Kidney (tissue), 13 donors: ENCODE measurements at regions not wholly inside any gene's neighbourhood (a gene's known extent, or its start where the extent isn't known, plus 50 kb on each side); places are given as distances from the start of the nearest gene placed in this dataset.

Source experiments
- DNase-seq, 5 donors: peaks; one replicate each; pipeline ENCODE4 v3.0.0-alpha.2; 2013 to 2020
- FAIRE-seq: peaks from 2 replicates; lab custom pipeline; 2012; peaks lifted over from hg19 to GRCh38; lab: Jason Lieb, UNC
- H3K27ac ChIP-seq, 2 donors: one replicate each; pipeline ENCODE4 v1.7.0; 2013; ENCODE audit warnings: low read depth in 2 of 2, low read length in 2 of 2, inconsistent platforms in 1 of 2
- H3K27me3 ChIP-seq: one replicate; pipeline ENCODE4 v1.7.1; 2013; ENCODE audit warnings: low read length, inconsistent platforms; ENCODE audit not compliant: control insufficient read depth, insufficient read depth
- H3K36me3 ChIP-seq, 3 donors: one replicate each; pipeline versions ENCODE4 v1.7.0 to v1.7.1; 2013; ENCODE audit warnings: low read length in 3 of 3, control low read depth in 1 of 3, inconsistent platforms in 1 of 3; ENCODE audit not compliant: insufficient read depth in 3 of 3, control insufficient read depth in 2 of 3
- H3K4me1 ChIP-seq, 3 donors: one replicate each; pipeline versions ENCODE4 v1.7.0 to v1.7.1; 2013; ENCODE audit warnings: low read length in 3 of 3, inconsistent platforms in 1 of 3, low read depth in 1 of 3; ENCODE audit not compliant: control insufficient read depth in 2 of 3, insufficient read depth in 2 of 3
- H3K4me3 ChIP-seq, 3 donors: one replicate each; pipeline versions ENCODE4 v1.7.0 to v1.8.1; 2013; ENCODE audit warnings: low read length in 3 of 3, control low read depth in 1 of 3, inconsistent platforms in 1 of 3
- H3K9ac ChIP-seq, 3 donors: one replicate each; pipeline versions ENCODE4 v1.7.0 to v1.7.1; 2013; ENCODE audit warnings: low read length in 3 of 3, control low read depth in 1 of 3, inconsistent platforms in 1 of 3
- H3K9me3 ChIP-seq, 3 donors: one replicate each; pipeline versions ENCODE4 v1.7.0 to v1.7.1; 2013; ENCODE audit warnings: low read length in 3 of 3, control low read depth in 1 of 3, inconsistent platforms in 1 of 3; ENCODE audit not compliant: control insufficient read depth in 2 of 3, insufficient read depth in 1 of 3
- intact Hi-C: fragments of 100-400 bp; cut with DNase I; formaldehyde crosslinking; loops from one replicate; pipeline ENCODE4 v1.11.1; 2022
- TF ChIP-seq, protein P1 (sequence below): IDR thresholded peaks from 3 replicates; pipeline ENCODE4 v1.5.1; 2012; ENCODE audit warnings: mild to moderate bottlenecking, moderate library complexity, borderline replicate concordance; ENCODE audit not compliant: insufficient read depth; ENCODE audit errors: extremely low read depth
- donor health status: control.
- donor health status: control.
- donor health status: control.
- donor health status: control.
- donor health status: control.
- donor health status: DM: yes; HTN: yes; CAD: no.
- donor health status: Normal renal cell carcinoma (clear cell type).

DNA sequence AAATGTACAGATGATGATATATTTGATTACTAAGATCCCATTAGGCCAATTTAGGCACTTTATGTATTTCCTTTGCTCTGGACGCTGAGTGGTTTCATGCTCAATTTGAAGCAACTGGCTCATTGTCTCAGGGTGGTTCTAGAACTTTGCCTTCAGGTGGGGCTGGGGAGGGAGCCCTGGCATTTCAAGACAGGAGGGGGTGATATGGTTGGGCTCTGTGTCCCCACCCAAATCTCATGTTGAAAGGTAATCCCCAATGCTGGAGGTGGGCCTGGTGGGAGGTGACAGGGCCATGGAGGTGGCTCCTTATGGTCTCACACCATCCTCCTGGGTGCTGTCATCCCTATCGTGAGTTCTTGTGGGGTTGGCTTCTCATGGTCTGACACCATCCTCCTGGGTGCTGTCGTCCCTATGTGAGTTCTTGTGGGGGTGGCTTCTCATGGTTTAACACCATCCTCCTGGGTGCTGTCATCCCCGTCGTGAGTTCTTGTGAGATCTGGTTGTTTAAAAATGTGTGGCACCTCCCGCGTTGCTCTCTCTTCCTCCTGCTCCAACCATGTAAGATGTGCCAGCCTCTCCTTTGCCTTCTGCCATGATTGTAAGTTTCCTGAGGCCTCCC, 151.5 kb upstream of the KLF6 start:
- H3K27ac ChIP-seq: peak overlapping the region; percentile 82 to 88
- no peaks in the 10 kb centered on the region for H3K36me3 ChIP-seq
- intact Hi-C loops: no loop called here
- TF ChIP-seq, protein P1, sequence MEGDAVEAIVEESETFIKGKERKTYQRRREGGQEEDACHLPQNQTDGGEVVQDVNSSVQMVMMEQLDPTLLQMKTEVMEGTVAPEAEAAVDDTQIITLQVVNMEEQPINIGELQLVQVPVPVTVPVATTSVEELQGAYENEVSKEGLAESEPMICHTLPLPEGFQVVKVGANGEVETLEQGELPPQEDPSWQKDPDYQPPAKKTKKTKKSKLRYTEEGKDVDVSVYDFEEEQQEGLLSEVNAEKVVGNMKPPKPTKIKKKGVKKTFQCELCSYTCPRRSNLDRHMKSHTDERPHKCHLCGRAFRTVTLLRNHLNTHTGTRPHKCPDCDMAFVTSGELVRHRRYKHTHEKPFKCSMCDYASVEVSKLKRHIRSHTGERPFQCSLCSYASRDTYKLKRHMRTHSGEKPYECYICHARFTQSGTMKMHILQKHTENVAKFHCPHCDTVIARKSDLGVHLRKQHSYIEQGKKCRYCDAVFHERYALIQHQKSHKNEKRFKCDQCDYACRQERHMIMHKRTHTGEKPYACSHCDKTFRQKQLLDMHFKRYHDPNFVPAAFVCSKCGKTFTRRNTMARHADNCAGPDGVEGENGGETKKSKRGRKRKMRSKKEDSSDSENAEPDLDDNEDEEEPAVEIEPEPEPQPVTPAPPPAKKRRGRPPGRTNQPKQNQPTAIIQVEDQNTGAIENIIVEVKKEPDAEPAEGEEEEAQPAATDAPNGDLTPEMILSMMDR: no peak
- H3K4me3 ChIP-seq: peak overlapping the region in 1 of 3 donors; percentile 43
- H3K9ac ChIP-seq: peak overlapping the region in 1 of 3 donors; percentile 4
- H3K27me3 ChIP-seq: no peaks in the 10 kb centered on the region
- no peaks in the 10 kb centered on the region for H3K9me3 ChIP-seq
- H3K4me1 ChIP-seq: peaks cover 0 to 10% (median 5%) of the 10 kb centered on the region in 3 donors
- FAIRE-seq (no peak), DNase-seq (no peak)

DNA sequence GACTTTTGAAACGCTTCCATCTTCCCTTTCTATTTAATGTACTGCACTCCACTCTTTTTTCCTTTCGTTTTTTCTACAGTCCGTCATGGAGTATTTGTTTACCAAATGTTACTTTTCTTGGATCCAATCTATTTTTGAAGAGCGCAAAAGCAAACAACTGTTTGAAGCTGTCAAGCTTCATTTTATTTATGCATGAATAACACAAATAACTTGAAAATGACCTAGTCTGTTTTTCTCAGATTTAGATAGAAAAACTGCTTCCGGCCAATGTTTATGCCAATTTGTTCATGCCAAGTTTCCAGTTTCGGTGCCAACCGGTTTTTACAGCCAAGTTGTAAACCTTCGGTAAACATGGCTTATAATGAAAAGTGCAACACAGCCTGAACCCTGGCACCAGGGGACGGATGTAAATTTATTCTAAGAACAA, 150.9 kb upstream of the KLF6 start:
- peak; percentile 80 for FAIRE-seq
- H3K4me3 ChIP-seq: peak overlapping the region in 2 of 3 donors; percentile 42 to 43

DNA sequence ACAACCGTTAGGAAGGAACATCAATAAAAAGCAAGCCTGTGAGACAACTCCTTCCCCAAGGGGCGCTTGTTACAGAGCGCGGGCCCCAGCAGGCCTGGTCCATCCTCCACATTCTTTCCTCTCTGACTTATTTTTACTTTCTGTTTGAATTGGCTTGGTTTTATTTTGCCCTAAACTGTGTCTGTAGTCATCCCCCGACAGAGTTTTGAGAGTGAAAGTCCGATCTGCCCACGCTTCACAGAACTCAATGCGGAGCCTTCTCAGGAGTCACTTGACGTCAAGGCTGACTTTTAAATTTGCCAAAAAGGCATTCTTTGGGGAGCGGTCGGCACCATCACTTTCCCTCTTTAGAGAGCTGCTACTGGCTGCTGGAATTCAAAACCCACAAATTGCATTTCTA, 150.1 kb upstream of the KLF6 start:
- DNase-seq: peak in 3 of 5 donors; percentile 22 to 69 (median 39)
- FAIRE-seq: peak; percentile 33
- H3K4me3 ChIP-seq: peak overlapping the region; percentile 27 to 43 (median 42)
- H3K36me3 ChIP-seq: no peaks in the 10 kb centered on the region
- peak overlapping the region; percentile 82 to 88 for H3K27ac ChIP-seq
- intact Hi-C loops: no loop called here
- H3K9ac ChIP-seq: peak overlapping the region in 1 of 3 donors; percentile 30
- H3K27me3 ChIP-seq: no peaks in the 10 kb centered on the region
- no peaks in the 10 kb centered on the region for H3K9me3 ChIP-seq
- peaks cover 0 to 10% (median 5%) of the 10 kb centered on the region in 3 donors for H3K4me1 ChIP-seq
- TF ChIP-seq, protein P1: no peak

More for the DNA sequence above, 150.9 kb upstream of the KLF6 start:
- no peaks in the 10 kb centered on the region for H3K36me3 ChIP-seq
- H3K9me3 ChIP-seq: no peaks in the 10 kb centered on the region
- no peak overlapping the region for H3K9ac ChIP-seq
- H3K27ac ChIP-seq: peak overlapping the region; percentile 82 to 88
- H3K27me3 ChIP-seq: no peaks in the 10 kb centered on the region
- peak in 2 of 5 donors; percentile 19 to 43 for DNase-seq
- intact Hi-C loops: no loop called here
- TF ChIP-seq, protein P1: no peak
- H3K4me1 ChIP-seq: peaks cover 0 to 10% (median 5%) of the 10 kb centered on the region in 3 donors
